Right lung (tissue), 2 donors: ENCODE measurements at regions not wholly inside any gene's neighbourhood (a gene's known extent, or its start where the extent isn't known, plus 50 kb on each side); places are given as distances from the start of the nearest gene placed in this dataset.

ENCODE experiments used
- DNase-seq, 2 donors: peaks; one replicate each; pipeline ENCODE4 v3.0.0-alpha.2; 2013

DNA sequence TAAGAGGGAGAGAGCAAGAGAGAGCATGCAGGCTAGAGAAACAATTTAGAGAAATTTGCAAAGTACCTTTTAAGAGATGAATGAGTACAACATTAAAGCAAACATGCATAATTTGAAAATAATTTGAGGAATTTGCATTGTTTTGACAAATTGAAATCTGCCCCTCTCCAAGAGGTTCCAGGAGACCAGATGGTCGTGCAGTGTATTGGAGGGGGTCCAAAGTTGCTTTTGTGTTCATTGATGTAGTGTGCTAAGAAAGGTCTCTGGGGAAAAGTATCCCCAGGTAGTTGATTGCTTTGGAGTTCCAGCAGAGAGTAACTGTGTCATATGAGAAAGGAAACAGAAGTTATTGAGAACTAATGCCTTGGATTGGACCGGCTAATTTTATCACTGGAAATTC is 635.0 kb upstream of the TENM3 start:
- DNase-seq, result no peak

DNA sequence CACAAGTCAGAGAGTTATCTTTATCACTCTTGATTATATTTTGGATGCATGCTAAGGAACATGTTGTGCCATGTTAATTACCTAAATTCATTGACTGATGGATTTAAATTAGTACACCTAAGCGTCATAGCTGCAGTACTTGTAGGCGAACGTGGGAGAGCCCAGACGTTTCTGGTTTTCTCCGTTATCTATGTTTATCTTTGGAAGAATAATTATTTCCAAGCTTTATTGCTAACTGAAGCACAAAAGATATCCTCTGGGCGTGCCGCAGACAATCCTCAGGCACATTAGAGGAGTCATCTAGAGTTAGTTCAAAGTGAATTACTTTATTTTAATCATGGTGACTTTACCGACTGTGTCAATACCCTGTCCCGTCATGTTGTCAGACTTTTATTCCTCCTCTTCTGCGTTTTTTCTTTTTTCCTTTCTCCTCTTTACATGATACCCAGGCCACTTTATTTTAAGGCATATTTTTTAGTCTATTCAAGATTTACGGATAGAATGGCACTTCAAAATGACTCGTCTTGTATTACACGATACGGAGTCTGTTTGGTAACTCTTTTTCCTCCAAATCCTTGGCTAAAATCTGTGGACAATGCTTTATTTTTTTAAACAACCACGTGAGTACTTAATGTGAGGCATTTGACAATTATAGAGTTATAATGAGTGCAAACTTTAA is 632.0 kb upstream of the TENM3 start:
- DNase-seq, result no peak

DNA sequence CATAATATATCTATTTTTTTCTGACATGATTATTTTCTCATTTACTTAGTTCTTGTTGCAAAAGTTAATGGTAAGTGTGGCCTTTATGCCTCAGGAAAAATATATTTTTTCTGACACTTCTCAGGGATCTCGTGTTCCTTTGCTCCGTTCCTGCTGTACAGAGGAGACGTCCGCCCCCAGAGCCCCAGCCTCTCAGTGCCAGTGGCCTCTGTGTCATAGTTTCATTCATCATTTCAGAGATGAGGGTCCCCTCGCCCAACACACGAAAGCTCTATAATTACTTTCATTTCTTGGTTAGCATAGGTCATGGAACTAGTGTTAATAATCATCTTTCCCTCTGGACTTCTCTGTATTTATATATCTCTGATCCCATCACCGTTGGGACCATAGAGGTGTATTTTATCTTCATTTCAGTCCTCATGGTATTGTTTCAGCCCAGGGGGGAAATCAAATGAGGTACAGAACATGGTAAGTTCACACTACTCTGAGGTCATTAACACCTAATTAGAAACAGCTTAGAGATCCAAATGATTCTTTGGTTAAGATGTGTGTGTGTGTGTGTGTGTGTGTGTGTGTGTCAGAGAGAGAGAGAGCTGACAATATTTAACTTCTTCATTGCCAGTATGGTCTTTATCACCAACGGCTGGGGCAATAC is 631.1 kb upstream of the TENM3 start:
- DNase-seq, result no peak

- DNase-seq, result no peak
Measured at GRCh38 chr4:181613200-181613599, 630.0 kb upstream of the TENM3 start.

GRCh38 chr4:181618038-181618618 is 625.1 kb upstream of the TENM3 start:
- DNase-seq, result no peak

DNA sequence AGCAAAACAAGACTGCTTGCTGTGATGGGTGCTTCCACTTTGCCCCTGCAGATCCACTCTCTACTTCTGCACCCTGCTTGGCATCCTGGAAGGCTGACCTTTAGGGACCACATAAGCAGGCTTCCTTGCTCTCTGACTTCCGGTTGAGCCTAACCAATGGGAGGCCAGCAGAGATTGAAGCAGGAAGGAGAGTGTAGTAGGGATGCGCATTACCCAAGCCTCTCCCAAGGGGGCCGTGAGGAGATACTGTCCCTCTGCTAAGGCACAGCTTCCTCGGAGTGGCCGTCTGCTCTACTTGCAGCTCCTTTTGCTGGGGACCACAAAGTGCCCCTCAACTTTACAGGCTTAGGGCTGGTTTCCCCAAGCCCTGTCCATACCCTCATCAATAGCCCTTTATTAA is 624.3 kb upstream of the TENM3 start:
- no peak for DNase-seq

DNA sequence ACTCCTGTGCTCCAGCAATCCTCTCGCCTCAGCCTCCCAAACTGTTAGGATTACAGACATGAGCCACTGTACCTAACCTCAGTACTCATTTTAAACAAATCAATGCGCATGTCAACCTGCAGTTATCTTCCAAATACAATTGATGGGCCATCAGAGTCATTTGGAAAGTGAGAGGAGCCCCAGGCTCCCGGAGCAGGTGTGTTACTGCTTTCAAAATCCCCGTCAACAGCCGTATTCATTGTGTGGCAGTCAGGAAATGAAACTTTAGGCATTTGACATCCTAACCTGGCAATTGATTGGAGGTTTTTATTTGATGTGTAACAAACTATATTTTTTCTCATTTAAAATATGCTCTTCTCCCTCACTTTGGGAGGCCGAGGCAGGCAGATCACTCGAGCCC is 623.6 kb upstream of the TENM3 start:
- DNase-seq, result no peak

- DNase-seq, result no peak
Measured at GRCh38 chr4:181637186-181638105, 605.8 kb upstream of the TENM3 start.

DNA sequence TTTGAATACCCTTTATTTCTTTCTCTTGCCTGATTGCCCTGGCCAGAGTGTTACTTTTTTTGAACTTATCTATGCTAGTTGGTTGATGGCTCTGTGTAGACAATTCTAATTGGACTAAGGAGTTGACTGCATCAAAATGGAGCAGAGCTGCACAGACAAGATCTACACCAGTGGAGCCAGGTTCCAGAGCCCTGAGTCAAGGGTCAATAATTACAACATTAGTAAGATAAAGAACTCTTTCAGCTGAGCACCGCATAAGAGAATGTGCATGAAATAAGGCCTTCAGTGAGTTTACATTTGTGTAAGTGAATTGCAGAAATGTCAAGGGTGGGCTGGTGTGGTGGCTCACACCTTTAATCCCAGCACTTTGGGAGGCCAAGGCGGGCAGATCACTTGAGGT is 599.7 kb upstream of the TENM3 start:
- no peak for DNase-seq

DNA sequence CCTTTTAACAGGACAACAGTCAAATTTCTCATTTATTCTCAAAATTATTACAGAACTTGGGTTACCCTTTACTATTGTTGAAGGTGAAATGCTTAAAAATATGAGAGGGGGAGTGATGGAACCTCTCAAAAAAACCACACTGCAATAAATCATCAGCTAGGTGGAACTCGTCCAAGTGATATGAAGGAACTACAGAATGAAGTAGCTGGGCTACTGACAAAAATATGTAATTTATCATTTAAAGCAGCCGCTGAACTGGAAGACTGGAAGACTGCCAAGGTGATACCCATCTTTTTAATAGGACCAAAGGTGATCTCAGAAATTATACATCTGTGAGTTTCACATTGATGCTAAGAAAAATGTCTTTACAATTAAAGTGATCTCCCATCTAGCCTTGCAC is 597.7 kb upstream of the TENM3 start:
- DNase-seq, result no peak

GRCh38 chr4:181646864-181647263 is 596.3 kb upstream of the TENM3 start:
- DNase-seq, result no peak

DNA sequence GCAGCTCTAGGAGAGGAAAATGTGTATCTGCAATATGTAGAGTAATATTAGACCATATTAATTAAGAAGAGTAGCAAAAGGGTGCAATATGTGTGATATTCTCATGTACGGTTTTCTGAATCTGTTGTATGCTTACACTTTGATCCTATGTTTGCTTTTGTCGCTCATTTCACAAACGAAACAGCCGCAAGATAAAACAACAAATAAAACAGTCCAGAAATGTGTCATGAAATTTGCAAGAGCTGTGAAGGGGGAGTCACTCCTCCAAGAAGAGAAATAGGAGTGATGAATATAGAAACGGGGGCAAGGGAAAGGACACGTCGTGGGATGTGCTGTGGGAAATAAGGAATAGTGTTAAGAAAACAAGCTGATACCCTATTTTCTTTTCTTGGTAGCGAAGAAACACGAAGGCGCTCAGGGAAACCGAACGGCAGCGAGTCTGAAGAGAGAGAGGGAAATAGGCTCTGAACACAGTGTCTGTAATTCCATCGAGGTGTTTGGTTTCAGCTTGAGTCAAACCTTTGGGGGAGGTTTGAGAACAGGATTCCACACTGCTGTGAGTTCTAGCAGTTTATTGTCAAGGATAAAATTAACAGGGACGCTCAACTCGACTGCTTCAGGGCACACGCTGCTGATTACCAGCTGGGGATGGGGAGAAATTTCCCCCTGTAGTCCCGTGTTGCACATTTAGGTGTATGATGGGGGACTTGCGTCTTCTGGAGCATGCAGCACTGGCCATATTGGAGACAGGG is 595.6 kb upstream of the TENM3 start:
- no peak for DNase-seq

- no peak for DNase-seq
Measured at GRCh38 chr4:181650033-181650825, 593.0 kb upstream of the TENM3 start.

- no peak for DNase-seq
Measured at GRCh38 chr4:181656748-181657147, 586.5 kb upstream of the TENM3 start.

DNA sequence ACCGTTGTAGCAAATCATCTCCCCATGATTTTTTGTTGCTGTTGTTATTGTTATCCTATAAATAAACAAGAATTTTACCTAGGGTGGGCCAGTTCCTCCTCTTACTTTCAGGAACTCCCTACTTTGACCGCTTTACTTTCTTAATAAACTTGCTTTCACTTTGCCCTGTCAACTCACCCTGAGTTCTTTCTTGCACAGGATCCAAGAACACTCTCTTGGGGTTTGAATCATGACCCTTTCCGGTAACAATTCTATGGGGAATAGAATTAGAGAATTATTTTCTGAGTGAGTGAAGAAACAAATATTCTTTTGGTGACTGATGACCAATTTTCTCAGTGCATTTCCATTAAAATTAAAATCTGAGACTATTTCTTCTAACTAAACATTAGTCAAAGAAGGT is 584.0 kb upstream of the TENM3 start:
- DNase-seq, result no peak

GRCh38 chr4:181659876-181660275 is 583.3 kb upstream of the TENM3 start:
- no peak for DNase-seq

GRCh38 chr4:181661090-181661489 is 582.1 kb upstream of the TENM3 start:
- no peak for DNase-seq

GRCh38 chr4:181661923-181662322 is 581.3 kb upstream of the TENM3 start:
- no peak for DNase-seq

- no peak for DNase-seq
Measured at GRCh38 chr4:181662383-181662782, 580.8 kb upstream of the TENM3 start.

- DNase-seq, result no peak
Measured at GRCh38 chr4:181670506-181670905, 572.7 kb upstream of the TENM3 start.

DNA sequence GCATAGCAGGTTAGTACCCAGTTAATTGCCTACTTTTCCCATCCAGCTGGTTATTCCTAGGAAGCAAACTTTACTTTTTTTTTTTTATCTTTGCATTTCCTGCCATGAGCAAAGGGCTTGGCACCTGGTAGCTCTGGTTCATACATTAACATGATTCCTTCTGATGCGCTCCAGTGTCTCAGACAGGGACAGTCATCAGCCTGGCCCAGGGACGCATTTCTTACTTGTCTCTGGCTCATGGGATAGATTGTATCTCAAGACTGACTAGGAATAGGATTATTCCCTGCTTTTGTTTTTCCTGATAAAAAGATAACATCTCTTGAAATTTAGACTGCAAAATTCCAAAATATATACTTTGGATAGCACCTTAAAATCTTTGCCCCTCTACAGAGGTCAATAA is 571.5 kb upstream of the TENM3 start:
- no peak for DNase-seq
